AG09319 (cell line): ENCODE measurements at regions not wholly inside any gene's neighbourhood (a gene's known extent, or its start where the extent isn't known, plus 50 kb on each side); places are given as distances from the start of the nearest gene placed in this dataset.

Experiments
- DNase-seq: peaks from one replicate; pipeline ENCODE4 v3.0.0-alpha.2; 2010; ENCODE audit warnings: low read depth; ENCODE audit errors: extremely low read depth
- CTCF ChIP-seq: IDR thresholded peaks from 2 replicates; pipeline ENCODE4 v1.5.1; 2011; ENCODE audit warnings: low read depth, mild to moderate bottlenecking, inconsistent platforms, low read length, moderate library complexity

GRCh38 chr13:50200569-50200968 lies 185.3 kb downstream of the KCNRG start:
- no peak for DNase-seq
- TF ChIP-seq CTCF = no peak

GRCh38 chr13:50200988-50201387 lies 185.7 kb downstream of the KCNRG start:
- TF ChIP-seq CTCF = no peak
- no peak for DNase-seq

- DNase-seq = no peak
These were observed 187.2 kb downstream of the KCNRG start for GRCh38 chr13:50202485-50202884.

GRCh38 chr13:50203256-50203941 lies 188.2 kb downstream of the KCNRG start:
- no peak for TF ChIP-seq CTCF
- DNase-seq = no peak

More at GRCh38 chr13:50202485-50202884, 187.2 kb downstream of the KCNRG start:
- no peak for TF ChIP-seq CTCF

DNA sequence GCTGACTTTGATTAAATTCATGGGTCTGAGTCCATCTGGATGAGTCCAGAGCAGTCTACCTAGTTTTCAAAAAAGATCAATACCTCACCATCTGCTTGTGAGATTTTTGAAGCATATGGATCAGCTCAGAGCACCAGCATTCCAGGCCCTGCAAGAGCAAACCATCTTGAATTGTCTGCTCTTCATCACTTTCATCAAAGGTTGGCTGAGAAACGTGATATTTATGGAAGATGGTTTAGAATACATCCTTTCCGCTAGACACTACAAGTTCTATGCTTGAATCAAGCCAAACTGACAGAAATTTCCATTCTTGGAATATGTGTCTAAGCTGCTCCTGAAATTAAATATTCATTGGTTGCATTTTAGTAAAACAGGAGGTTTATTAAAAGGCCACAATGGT lies 190.3 kb downstream of the KCNRG start:
- no peak for TF ChIP-seq CTCF
- DNase-seq = no peak

DNA sequence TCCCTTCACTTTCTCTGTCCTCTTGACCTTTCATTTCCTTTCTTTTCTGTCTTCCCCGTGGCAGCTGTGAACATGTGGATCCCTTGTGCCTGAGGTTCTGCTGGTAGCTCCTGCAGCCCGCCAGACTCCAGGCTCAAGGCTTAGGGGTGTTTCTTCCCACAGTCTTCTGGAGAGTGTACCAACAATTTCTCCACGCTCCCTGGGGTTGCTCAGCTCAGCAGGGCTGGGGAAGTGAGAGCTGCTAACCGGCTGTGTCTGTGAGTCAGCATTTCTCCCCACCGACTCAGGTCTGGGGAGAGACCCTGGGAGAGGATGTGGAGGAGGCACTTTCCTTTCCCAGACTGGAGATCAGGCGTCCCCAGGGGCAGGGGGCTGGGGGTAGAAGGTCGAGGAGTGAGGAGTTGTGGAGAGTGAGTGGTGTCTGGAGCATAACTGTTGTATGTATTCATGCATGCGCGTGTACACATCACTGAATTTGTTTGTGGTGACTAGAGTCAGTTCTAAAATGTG lies 193.6 kb downstream of the KCNRG start:
- TF ChIP-seq CTCF = no peak
- no peak for DNase-seq

DNA sequence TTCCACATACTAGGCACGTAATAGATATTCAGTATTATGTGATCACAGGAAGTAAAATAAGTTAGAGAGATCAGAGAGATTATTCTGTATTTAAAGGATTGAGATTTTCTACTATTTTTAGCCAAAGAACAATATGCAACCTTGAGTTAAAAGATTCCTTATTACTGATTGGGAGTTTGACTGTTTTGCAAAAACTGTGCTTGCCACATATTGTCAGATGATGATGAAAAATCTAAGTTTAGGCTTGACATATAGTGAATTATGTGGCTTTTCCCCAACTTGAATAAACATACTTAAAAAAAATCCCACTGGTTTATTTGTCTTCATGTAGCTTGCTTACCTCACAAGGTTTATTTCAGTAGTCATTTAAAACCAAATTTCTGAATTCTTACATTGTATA lies 194.4 kb downstream of the KCNRG start:
- DNase-seq = no peak
- TF ChIP-seq CTCF = no peak
